HG02973 (cell line): ENCODE measurements at regions not wholly inside any gene's neighbourhood (a gene's known extent, or its start where the extent isn't known, plus 50 kb on each side); places are given as distances from the start of the nearest gene placed in this dataset.
"Not testable (repeated sequence)": the region's sequence is repeated elsewhere in the genome, so short reads cannot be mapped to it uniquely, and the experiment has no call there.

Source experiments
- ATAC-seq: cut with Tn5 transposase; IDR thresholded peaks from one replicate; pipeline ENCODE4 v1.9.1; 2021; ENCODE audit warnings: moderate library complexity; ENCODE audit not compliant: unreplicated experiment

DNA sequence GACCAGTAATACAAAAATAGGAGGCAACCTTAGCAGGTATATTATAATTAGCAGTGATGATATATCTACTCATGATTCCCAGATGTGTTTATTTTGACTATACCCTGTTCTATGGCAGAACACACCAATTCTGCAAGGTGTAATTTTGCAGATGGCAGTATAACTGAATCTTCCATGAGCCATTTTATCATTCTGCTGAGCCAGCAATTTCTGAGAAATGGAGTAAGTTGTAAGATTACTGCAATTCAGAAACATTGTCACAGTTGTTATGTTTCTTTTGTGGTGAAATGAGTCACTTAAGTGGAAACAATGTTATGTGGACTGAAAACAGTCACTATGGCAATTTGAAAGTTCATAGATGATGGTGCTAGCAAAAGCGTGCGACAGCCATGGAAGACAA, 63.7 kb upstream of the RIMS1 start:
- ATAC-seq = no peak

DNA sequence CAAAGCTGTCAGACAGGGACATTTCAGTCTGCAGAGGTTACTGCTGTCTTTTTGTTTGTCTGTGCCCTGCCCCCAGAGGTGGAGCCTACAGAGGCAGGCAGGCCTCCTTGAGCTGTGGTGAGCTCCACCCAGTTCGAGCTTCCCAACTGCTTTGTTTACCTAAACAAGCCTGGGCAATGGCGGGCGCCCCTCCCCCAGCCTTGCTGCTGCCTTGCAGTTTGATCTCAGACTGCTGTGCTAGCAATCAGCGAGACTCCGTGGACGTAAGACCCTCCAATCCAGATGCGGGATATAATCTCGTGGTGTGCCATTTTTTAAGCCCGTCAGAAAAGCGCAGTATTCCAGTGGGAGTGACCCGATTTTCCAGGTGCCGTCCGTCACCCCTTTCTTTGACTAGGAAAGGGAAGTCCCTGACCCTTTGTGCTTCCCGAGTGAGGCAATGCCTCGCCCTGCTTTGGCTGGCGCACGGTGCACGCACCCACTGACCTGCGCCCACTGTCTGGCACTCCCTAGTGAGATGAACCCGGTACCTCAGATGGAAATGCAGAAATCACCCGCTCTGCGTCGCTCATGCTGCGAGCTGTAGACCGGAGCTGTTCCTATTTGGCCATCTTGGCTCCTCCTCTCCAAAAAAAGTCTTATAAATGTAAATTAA, 54.1 kb upstream of the RIMS1 start:
- ATAC-seq = not testable (repeated sequence)
